ENCODE measurements at regions not wholly inside any gene's neighbourhood (a gene's known extent, or its start where the extent isn't known, plus 50 kb on each side); places are given as distances from the start of the nearest gene placed in this dataset.

DNA sequence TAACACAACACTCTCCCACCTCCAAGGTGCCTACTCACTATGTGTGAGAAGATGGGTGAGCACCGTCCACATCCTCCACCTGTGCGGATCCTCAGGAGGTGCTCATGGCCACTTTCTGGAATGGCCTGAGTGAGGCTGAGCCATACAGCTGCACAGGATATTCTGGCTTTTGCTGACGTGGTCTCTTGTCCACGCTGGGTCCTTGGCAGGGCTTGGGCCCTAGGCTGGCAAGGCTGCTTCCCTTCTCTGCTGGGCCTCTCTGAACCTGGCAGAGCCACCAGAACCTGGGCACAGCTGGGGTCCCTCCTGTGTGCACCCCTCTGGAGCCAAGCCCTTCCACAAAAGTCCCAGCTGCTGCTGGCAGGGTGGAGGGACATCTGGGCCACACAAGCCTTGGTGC is 56.4 kb upstream of the IER5L start:
- Histone ChIP-seq H3K9me3 (ENCODE audit: control insufficient read depth in 1 of 2, insufficient read depth in 1 of 2, low read length in 2 of 2) (peaks cover 0 to 12% of the 10 kb centered on the region in 2 experiments), H3K4me1 (ENCODE audit: insufficient read depth, low read length) (peaks cover 52% of the 10 kb centered on the region), H3K27me3 (ENCODE audit: control insufficient read depth in 1 of 2, insufficient read depth in 2 of 2, low read length in 2 of 2) (no peaks in the 10 kb centered on the region), H3K4me3 (ENCODE audit: low read length) (no peak overlapping the region), H3K36me3 (ENCODE audit: insufficient read depth, low read length) (no peaks in the 10 kb centered on the region), H3K27ac (ENCODE audit: low read depth in 1 of 2, low read length in 2 of 2) (no peak overlapping the region)
- TF ChIP-seq, protein P1, sequence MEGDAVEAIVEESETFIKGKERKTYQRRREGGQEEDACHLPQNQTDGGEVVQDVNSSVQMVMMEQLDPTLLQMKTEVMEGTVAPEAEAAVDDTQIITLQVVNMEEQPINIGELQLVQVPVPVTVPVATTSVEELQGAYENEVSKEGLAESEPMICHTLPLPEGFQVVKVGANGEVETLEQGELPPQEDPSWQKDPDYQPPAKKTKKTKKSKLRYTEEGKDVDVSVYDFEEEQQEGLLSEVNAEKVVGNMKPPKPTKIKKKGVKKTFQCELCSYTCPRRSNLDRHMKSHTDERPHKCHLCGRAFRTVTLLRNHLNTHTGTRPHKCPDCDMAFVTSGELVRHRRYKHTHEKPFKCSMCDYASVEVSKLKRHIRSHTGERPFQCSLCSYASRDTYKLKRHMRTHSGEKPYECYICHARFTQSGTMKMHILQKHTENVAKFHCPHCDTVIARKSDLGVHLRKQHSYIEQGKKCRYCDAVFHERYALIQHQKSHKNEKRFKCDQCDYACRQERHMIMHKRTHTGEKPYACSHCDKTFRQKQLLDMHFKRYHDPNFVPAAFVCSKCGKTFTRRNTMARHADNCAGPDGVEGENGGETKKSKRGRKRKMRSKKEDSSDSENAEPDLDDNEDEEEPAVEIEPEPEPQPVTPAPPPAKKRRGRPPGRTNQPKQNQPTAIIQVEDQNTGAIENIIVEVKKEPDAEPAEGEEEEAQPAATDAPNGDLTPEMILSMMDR (IDR thresholded peaks at IDR 0.05) = no peak
- ChIA-PET CTCF (no interaction called here), POLR2A (interaction anchor here (1.9 to 5.4 kb wide), 3 partner anchors 13 to 58 kb away, joined by 8 to 112 read pairs (median 14); partner anchors contain the start of gene IER5L)
- intact Hi-C loops (cut with DNase I, micrococcal nuclease) = loop anchor here in 1 of 2 experiments (2.0 kb wide), 1 partner anchor 26 kb away; no protein-coding TSS in a partner anchor
- Mint-ChIP-seq H3K36me3 (ENCODE audit: low read depth) (peaks cover 8% of the 10 kb centered on the region), H3K27ac (peak overlapping the region; percentile 99), H3K4me3 (no peak overlapping the region), H3K4me1 (ENCODE audit: low read depth) (peaks cover 55% of the 10 kb centered on the region), H3K9me3 (peaks cover 4% of the 10 kb centered on the region), H3K27me3 (no peaks in the 10 kb centered on the region)
- no peak for ATAC-seq (ENCODE audit: poor library complexity)
- DNase-seq = peak in 1 of 14 experiments; percentile 14

DNA sequence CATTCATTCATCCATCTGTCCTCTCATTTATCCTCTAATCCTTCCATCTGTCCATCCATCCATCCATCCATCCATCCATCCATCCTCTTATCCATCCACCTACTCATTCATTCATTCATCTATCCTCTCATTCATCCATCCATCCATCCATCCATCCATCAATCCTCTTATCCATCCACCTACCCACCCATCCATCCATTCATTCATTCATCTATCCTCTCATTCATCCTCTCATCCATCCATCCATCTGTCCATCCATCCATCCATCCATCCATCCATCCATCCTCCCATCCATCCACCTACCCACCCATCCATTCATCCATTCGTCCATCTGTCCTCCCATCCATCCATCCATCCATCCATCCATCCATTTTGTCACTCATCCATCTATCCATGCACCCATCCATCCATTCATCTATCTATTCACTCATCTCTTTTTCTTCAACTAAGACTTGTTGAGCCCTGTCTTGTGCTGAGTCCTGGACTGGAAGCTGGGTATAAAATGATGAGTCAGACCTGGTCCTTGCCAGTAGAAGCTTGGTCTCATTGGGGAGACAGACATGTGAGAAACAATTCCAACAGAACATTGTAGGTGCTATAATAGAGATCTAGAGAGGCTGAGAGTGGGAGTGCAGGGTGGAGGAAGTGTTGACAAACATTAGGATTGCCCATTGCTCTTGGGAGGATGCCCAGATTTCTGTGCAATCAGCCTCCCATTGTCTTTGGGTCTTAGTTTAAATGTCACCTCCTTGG is 55.0 kb upstream of the IER5L start:
- ChIA-PET POLR2A (no interaction called here), CTCF (no interaction called here)
- H3K4me3 Mint-ChIP-seq = no peak overlapping the region

DNA sequence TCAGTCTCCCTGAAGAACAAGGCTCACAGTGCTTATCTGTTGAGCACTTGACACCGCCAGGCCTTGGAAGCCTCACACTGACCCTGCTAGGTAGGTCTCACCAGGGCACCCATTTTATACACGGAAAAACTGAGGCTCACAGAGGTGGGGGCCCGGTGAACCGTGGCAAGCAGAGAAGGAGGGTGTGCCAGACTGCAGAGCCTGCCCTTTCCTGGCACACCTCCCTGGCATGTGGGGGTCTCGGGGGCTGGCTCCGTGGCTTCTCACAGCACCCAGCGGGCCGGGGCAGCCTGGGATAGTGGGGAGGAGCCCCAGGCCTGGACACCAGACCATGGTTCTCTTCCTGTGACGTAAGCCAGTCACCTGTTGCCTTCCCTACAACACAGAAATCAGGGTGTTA is 53.7 kb upstream of the IER5L start:
- ATAC-seq (ENCODE audit: poor library complexity) = no peak
- Histone ChIP-seq H3K9me3 (ENCODE audit: control insufficient read depth in 1 of 2, insufficient read depth in 1 of 2, low read length in 2 of 2) (peaks cover 0 to 12% of the 10 kb centered on the region in 2 experiments), H3K27me3 (ENCODE audit: control insufficient read depth in 1 of 2, insufficient read depth in 2 of 2, low read length in 2 of 2) (no peaks in the 10 kb centered on the region), H3K4me1 (ENCODE audit: insufficient read depth, low read length) (peaks cover 37% of the 10 kb centered on the region), H3K36me3 (ENCODE audit: insufficient read depth, low read length) (no peaks in the 10 kb centered on the region), H3K27ac (ENCODE audit: low read depth in 1 of 2, low read length in 2 of 2) (no peak overlapping the region), H3K4me3 (ENCODE audit: low read length) (no peak overlapping the region)
- Mint-ChIP-seq H3K9me3 (peaks cover 4% of the 10 kb centered on the region), H3K4me3 (no peak overlapping the region), H3K36me3 (ENCODE audit: low read depth) (no peaks in the 10 kb centered on the region), H3K27me3 (no peaks in the 10 kb centered on the region), H3K4me1 (ENCODE audit: low read depth) (peaks cover 33% of the 10 kb centered on the region), H3K27ac (peak overlapping the region; percentile 12)
- TF ChIP-seq, protein P1 (IDR thresholded peaks at IDR 0.05) = no peak
- intact Hi-C loops (cut with DNase I, micrococcal nuclease) = no loop called here
- ChIA-PET CTCF (no interaction called here), POLR2A (no interaction called here)
- no peak for DNase-seq

More for the DNA sequence above, 55.0 kb upstream of the IER5L start:
- TF ChIP-seq, protein P1 (IDR thresholded peaks at IDR 0.05) = no peak
- no peak for DNase-seq
- H3K4me3 ChIP-seq (ENCODE audit: low read length) = no peak overlapping the region
- peaks cover 4% of the 10 kb centered on the region for H3K9me3 Mint-ChIP-seq
- no peak for ATAC-seq (ENCODE audit: poor library complexity)
- peaks cover 47% of the 10 kb centered on the region for H3K4me1 ChIP-seq (ENCODE audit: insufficient read depth, low read length)
- no peaks in the 10 kb centered on the region for H3K27me3 Mint-ChIP-seq
- H3K27me3 ChIP-seq (ENCODE audit: control insufficient read depth in 1 of 2, insufficient read depth in 2 of 2, low read length in 2 of 2) = no peaks in the 10 kb centered on the region
- H3K36me3 Mint-ChIP-seq (ENCODE audit: low read depth) = peaks cover 5% of the 10 kb centered on the region
- H3K27ac Mint-ChIP-seq = peak overlapping the region; percentile 99
- intact Hi-C loops (cut with DNase I, micrococcal nuclease) = no loop called here
- H3K36me3 ChIP-seq (ENCODE audit: insufficient read depth, low read length) = no peaks in the 10 kb centered on the region
- no peak overlapping the region for H3K27ac ChIP-seq (ENCODE audit: low read depth in 1 of 2, low read length in 2 of 2)
- peaks cover 46% of the 10 kb centered on the region for H3K4me1 Mint-ChIP-seq (ENCODE audit: low read depth)
- H3K9me3 ChIP-seq (ENCODE audit: control insufficient read depth in 1 of 2, insufficient read depth in 1 of 2, low read length in 2 of 2) = peaks cover 0 to 12% of the 10 kb centered on the region in 2 experiments

Measured in CD4-positive, alpha-beta T cell (primary cell).